Esophagus muscularis mucosa (tissue), 4 donors: ENCODE measurements at regions not wholly inside any gene's neighbourhood (a gene's known extent, or its start where the extent isn't known, plus 50 kb on each side); places are given as distances from the start of the nearest gene placed in this dataset.
A peak's percentile ranks its signal among the peaks of the same experiment; 100 is the strongest.

Experiments used
- DNase-seq: peaks from one replicate; pipeline ENCODE4 v3.0.0-alpha.2; 2017; ENCODE audit errors: extremely low spot score
- H3K27ac ChIP-seq, 4 donors: fragments of 200-600 bp; sonication (generic); replicated peaks in 1 of 4; 1 replicate in 3 of 4; 2 replicates in 1 of 4; pipeline ENCODE4 v1.5.1; 2016 to 2019; ENCODE audit warnings: mild to moderate bottlenecking in 1 of 4
- H3K27me3 ChIP-seq, 4 donors: fragments of 200-600 bp; sonication (generic); one replicate each; pipeline versions ENCODE4 v1.5.1 to v1.6.0; 2016 to 2019
- H3K36me3 ChIP-seq, 4 donors: fragments of 200-600 bp; sonication (generic); one replicate each; pipeline ENCODE4 v1.5.1; 2016 to 2019
- H3K4me1 ChIP-seq, 4 donors: fragments of 200-600 bp; sonication (generic); one replicate each; pipeline ENCODE4 v1.5.1; 2016 to 2019
- H3K4me3 ChIP-seq, 4 donors: fragments of 200-600 bp; sonication (generic); 1 replicate in 2 of 4; 2 replicates in 2 of 4; pipeline ENCODE4 v1.5.1; 2016 to 2019; ENCODE audit warnings: mild to moderate bottlenecking in 4 of 4, moderate library complexity in 1 of 4
- H3K9me3 ChIP-seq, 4 donors: fragments of 200-600 bp; sonication (generic); 1 replicate in 3 of 4; 2 replicates in 1 of 4; pipeline ENCODE4 v1.5.1; 2016 to 2019
- EP300 ChIP-seq: sonication (generic); formaldehyde crosslinking; IDR thresholded peaks from one replicate; pipeline ENCODE4 v1.6.1; 2017; ENCODE audit warnings: antibody characterized with exemption
- POLR2A ChIP-seq: fragments of 450-650 bp; IDR thresholded peaks from one replicate; pipeline ENCODE4 v1.6.1; 2017; ENCODE audit warnings: antibody characterized with exemption, moderate library complexity, mild to moderate bottlenecking, low read depth
- POLR2AphosphoS5 ChIP-seq, 2 donors: sonication (generic); formaldehyde crosslinking; IDR thresholded peaks; one replicate each; pipeline ENCODE4 v1.6.1; 2017; ENCODE audit warnings: antibody characterized with exemption in 2 of 2
- WGBS: methylation state at CpG from one replicate; pipeline ENCODE4 v1.1.5; 2018; 5-methylcytosine and 5-hydroxymethylcytosine counted together
- intact Hi-C: fragments of 100-400 bp; cut with DNase I; formaldehyde crosslinking; loops from one replicate; pipeline ENCODE4 v1.15.1; 2023
- TF ChIP-seq, protein P1 (sequence below), 3 experiments: fragments of 200-600 bp in 2 of 3; fragments of 450-650 bp in 1 of 3; sonication (generic) in 2 of 3; IDR thresholded peaks; one replicate each; pipeline ENCODE4 v1.5.1; 2017 to 2019; ENCODE audit warnings: antibody characterized with exemption in 3 of 3, mild to moderate bottlenecking in 2 of 3, moderate library complexity in 1 of 3

DNA sequence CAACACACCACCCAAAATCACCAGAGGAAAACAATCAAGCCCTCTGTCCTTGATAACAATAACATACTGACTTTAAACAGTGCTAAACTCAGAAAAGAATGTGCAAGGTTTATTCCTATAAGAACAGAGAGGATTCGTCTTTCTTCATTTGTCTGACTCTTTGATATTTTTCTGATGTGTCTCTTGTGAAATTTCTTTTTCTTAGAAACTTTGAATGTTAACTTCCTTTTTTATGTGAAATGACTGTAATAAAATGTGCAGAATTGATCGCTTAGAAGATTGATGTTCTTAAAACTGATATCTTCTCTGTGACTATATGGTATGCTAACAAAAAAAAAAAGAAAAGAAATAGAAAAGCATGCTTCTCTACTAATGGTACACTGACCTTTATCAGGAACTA is 947.4 kb upstream of the CITED2 start:
- DNase-seq = no peak
- no peaks in the 10 kb centered on the region for H3K27me3 ChIP-seq
- intact Hi-C loops = no loop called here
- WGBS = 34% methylated on average over 2 of the region's 2 CpGs
- peaks cover 22 to 42% (median 37%) of the 10 kb centered on the region in 4 donors for H3K4me1 ChIP-seq
- no peaks in the 10 kb centered on the region for H3K36me3 ChIP-seq
- H3K27ac ChIP-seq = no peak overlapping the region
- TF ChIP-seq EP300 = no peak
- TF ChIP-seq, protein P1, sequence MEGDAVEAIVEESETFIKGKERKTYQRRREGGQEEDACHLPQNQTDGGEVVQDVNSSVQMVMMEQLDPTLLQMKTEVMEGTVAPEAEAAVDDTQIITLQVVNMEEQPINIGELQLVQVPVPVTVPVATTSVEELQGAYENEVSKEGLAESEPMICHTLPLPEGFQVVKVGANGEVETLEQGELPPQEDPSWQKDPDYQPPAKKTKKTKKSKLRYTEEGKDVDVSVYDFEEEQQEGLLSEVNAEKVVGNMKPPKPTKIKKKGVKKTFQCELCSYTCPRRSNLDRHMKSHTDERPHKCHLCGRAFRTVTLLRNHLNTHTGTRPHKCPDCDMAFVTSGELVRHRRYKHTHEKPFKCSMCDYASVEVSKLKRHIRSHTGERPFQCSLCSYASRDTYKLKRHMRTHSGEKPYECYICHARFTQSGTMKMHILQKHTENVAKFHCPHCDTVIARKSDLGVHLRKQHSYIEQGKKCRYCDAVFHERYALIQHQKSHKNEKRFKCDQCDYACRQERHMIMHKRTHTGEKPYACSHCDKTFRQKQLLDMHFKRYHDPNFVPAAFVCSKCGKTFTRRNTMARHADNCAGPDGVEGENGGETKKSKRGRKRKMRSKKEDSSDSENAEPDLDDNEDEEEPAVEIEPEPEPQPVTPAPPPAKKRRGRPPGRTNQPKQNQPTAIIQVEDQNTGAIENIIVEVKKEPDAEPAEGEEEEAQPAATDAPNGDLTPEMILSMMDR (IDR thresholded peaks at IDR 0.05) = no peak
- TF ChIP-seq POLR2AphosphoS5 (IDR thresholded peaks at IDR 0.05) = no peak
- TF ChIP-seq POLR2A = no peak
- peaks cover 0 to 3% (median 0%) of the 10 kb centered on the region in 4 donors for H3K9me3 ChIP-seq
- H3K4me3 ChIP-seq = no peak overlapping the region

DNA sequence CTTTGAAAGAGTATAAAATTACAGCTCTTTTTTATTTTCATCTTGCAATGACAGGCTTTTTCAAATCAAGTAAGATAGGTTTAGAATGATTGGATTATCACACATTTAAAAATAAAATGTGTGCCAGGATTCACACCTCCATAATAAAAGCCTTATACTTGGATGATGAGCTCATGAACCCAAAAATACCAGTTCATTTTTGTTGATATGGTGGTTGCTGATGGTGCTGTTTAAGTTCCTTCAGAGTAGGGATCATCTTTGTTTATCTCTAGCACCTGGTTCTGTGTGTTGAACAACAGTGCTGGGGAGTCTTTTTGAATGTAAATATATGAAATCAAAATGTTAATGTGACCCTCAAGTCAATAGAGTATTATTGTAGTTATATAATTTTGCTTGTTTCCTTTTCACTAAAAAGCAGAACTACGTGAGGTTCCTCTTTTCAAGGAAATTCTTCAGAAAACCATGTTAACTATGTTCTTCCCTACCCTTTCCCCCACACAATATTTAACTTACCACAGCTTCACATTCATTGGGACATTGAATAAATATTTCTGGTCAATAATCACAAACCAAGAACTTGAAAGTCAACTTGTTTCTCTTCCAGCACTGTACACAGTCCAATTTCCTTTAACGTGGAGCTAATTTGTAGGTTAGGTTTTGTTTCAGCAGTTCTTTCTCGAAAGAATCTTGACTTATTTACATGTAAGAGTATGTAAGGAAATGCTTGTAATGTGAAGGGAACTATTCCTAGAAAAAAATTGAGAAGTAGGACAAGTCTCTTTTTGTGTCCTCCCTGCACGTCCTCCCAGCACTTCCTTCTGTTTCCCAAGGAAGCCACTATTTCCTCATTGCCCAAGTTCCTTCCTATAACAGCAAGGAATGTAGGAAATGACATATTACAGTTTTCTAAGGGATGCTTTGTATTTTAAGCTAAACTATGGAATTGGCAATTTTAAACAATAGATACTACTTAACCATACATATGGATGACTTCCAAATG is 945.9 kb upstream of the CITED2 start:
- H3K27ac ChIP-seq = peak overlapping the region in 3 of 4 donors; percentile 16 to 55 (median 20)
- 50% methylated on average over 4 of the region's 4 CpGs for WGBS

DNA sequence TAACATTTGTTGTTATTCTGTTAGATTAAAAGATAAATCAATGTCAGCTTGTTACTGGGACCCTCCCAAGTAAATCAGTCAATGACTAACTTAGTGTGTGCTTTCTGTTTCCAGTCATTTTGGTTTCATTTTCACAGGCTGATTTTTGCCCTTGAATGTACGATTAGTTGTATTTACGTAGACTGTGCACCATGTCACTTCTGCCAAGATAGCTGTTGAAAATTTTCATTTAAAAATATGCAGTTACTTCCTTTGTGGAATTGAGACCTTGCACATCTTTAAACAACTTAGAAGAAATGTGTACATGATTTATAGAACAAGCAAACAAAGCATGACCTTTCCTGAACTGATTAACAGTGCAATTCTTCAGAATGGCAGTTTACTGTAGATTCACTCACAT is 944.8 kb upstream of the CITED2 start:
- Histone ChIP-seq H3K27ac (peak overlapping the region in 3 of 4 donors; percentile 7 to 55 (median 20)), H3K9me3 (no peaks in the 10 kb centered on the region), H3K36me3 (no peaks in the 10 kb centered on the region), H3K4me3 (peak overlapping the region in 3 of 4 donors; percentile 22 to 36 (median 30)), H3K4me1 (peaks cover 22 to 42% (median 37%) of the 10 kb centered on the region in 4 donors), H3K27me3 (no peaks in the 10 kb centered on the region)
- WGBS = 16% methylated on average over 2 of the region's 2 CpGs
- intact Hi-C loops = no loop called here
- no peak for DNase-seq
- TF ChIP-seq EP300 = no peak
- TF ChIP-seq POLR2A = no peak
- TF ChIP-seq POLR2AphosphoS5 (IDR thresholded peaks at IDR 0.05) = no peak
- TF ChIP-seq, protein P1 (IDR thresholded peaks at IDR 0.05) = no peak

More for the DNA sequence above, 945.9 kb upstream of the CITED2 start:
- Histone ChIP-seq H3K4me1 (peaks cover 22 to 42% (median 37%) of the 10 kb centered on the region in 4 donors), H3K36me3 (no peaks in the 10 kb centered on the region), H3K4me3 (no peak overlapping the region), H3K27me3 (no peaks in the 10 kb centered on the region), H3K9me3 (no peaks in the 10 kb centered on the region)
- no peak for DNase-seq
- intact Hi-C loops = no loop called here
- TF ChIP-seq POLR2AphosphoS5 (IDR thresholded peaks at IDR 0.05) = no peak
- no peak for TF ChIP-seq EP300
- TF ChIP-seq, protein P1 (IDR thresholded peaks at IDR 0.05) = no peak
- TF ChIP-seq POLR2A = no peak

DNA sequence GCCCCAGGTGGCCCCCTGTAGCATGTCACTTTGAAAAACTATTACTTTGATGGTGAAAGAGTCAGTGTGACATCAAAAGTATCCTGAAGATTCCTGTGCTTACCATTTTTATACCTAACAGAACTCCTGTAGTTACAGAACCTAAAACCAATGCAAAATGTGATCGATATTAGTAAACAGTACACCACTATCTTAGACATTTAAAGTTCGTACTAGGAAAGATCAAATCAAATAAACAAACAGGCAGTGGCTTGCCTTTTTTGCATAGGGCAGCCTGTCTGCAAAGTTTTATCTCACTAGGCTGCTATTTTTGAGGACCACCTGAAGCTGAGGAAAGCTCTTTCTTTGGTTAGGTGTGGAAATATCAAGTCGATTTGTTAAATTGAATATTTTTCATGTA is 944.0 kb upstream of the CITED2 start:
- 83% methylated on average over 3 of the region's 3 CpGs for WGBS
- intact Hi-C loops = no loop called here
- Histone ChIP-seq H3K4me3 (no peak overlapping the region), H3K9me3 (no peaks in the 10 kb centered on the region), H3K27me3 (no peaks in the 10 kb centered on the region), H3K4me1 (peaks cover 22 to 42% (median 37%) of the 10 kb centered on the region in 4 donors), H3K36me3 (no peaks in the 10 kb centered on the region), H3K27ac (peak overlapping the region in 1 of 4 donors; percentile 55)
- TF ChIP-seq POLR2A (no peak), EP300 (no peak), POLR2AphosphoS5 (IDR thresholded peaks at IDR 0.05) (no peak)
- TF ChIP-seq, protein P1 (IDR thresholded peaks at IDR 0.05) = no peak
- no peak for DNase-seq
